Ramos (cell line): ENCODE measurements at regions not wholly inside any gene's neighbourhood (a gene's known extent, or its start where the extent isn't known, plus 50 kb on each side); places are given as distances from the start of the nearest gene placed in this dataset.
"Not testable (repeated sequence)": the region's sequence is repeated elsewhere in the genome, so short reads cannot be mapped to it uniquely, and the experiment has no call there.

Experiments used
- in situ Hi-C: fragments of 300-500 bp; cut with MboI; formaldehyde crosslinking; loops from one replicate; pipeline ENCODE4 v1.14.3; 2022; ENCODE audit warnings: low sequenced_read_pairs; ENCODE audit not compliant: unreplicated experiment

GRCh38 chrX:121405826-121406225, 358.4 kb downstream of the GLUD2 start:
- in situ Hi-C loops, result no loop called here

GRCh38 chrX:121407627-121408026, 360.2 kb downstream of the GLUD2 start:
- in situ Hi-C loops, result no loop called here

- in situ Hi-C loops, result not testable (repeated sequence)
Measured at GRCh38 chrX:121431514-121431913, 384.1 kb downstream of the GLUD2 start.

GRCh38 chrX:121433289-121433688, 385.9 kb downstream of the GLUD2 start:
- in situ Hi-C loops, result no loop called here

- in situ Hi-C loops, result not testable (repeated sequence)
Measured at GRCh38 chrX:121437666-121438065, 390.3 kb downstream of the GLUD2 start.

GRCh38 chrX:121455890-121456289, 408.5 kb downstream of the GLUD2 start:
- in situ Hi-C loops, result no loop called here

- in situ Hi-C loops, result no loop called here
Measured at GRCh38 chrX:121456315-121456714, 408.9 kb downstream of the GLUD2 start.

GRCh38 chrX:121457096-121457495, 409.7 kb downstream of the GLUD2 start:
- in situ Hi-C loops, result no loop called here

GRCh38 chrX:121479406-121479805, 432.0 kb downstream of the GLUD2 start:
- in situ Hi-C loops, result no loop called here

- in situ Hi-C loops, result no loop called here
Measured at GRCh38 chrX:121496966-121497365, 449.6 kb downstream of the GLUD2 start.

GRCh38 chrX:121504153-121504552, 456.7 kb downstream of the GLUD2 start:
- in situ Hi-C loops, result no loop called here

GRCh38 chrX:121546317-121546716, 498.9 kb downstream of the GLUD2 start:
- in situ Hi-C loops, result no loop called here

- in situ Hi-C loops, result no loop called here
Measured at GRCh38 chrX:121558886-121559285, 511.5 kb downstream of the GLUD2 start.

- in situ Hi-C loops, result no loop called here
Measured at GRCh38 chrX:121562616-121563015, 515.2 kb downstream of the GLUD2 start.

GRCh38 chrX:121569609-121570008, 522.2 kb downstream of the GLUD2 start:
- in situ Hi-C loops, result loop anchor here (10.0 kb wide), 2 partner anchors 255 to 775 kb away; no protein-coding TSS in a partner anchor

GRCh38 chrX:121570072-121570841, 522.8 kb downstream of the GLUD2 start:
- in situ Hi-C loops, result loop anchor here (10.0 kb wide), 2 partner anchors 255 to 775 kb away; no protein-coding TSS in a partner anchor

GRCh38 chrX:121571333-121571732, 523.9 kb downstream of the GLUD2 start:
- in situ Hi-C loops, result loop anchor here (10.0 kb wide), 2 partner anchors 257 to 777 kb away; no protein-coding TSS in a partner anchor

GRCh38 chrX:121574384-121574783, 527.0 kb downstream of the GLUD2 start:
- in situ Hi-C loops, result loop anchor here (10.0 kb wide), 2 partner anchors 260 to 780 kb away; no protein-coding TSS in a partner anchor

- in situ Hi-C loops, result loop anchor here (10.0 kb wide), 2 partner anchors 264 to 784 kb away; no protein-coding TSS in a partner anchor
Measured at GRCh38 chrX:121579016-121579760, 531.8 kb downstream of the GLUD2 start.

GRCh38 chrX:121581885-121582284, 534.5 kb downstream of the GLUD2 start:
- in situ Hi-C loops, result no loop called here

- in situ Hi-C loops, result no loop called here
Measured at GRCh38 chrX:121585626-121586025, 538.2 kb downstream of the GLUD2 start.
